GM21367 (cell line): ENCODE measurements at regions not wholly inside any gene's neighbourhood (a gene's known extent, or its start where the extent isn't known, plus 50 kb on each side); places are given as distances from the start of the nearest gene placed in this dataset.
A peak's percentile ranks its signal among the peaks of the same experiment; 100 is the strongest.
"Not testable (repeated sequence)": the region's sequence is repeated elsewhere in the genome, so short reads cannot be mapped to it uniquely, and the experiment has no call there.

Source experiments
- ATAC-seq: cut with Tn5 transposase; IDR thresholded peaks from one replicate; pipeline ENCODE4 v1.9.1; 2021; ENCODE audit not compliant: unreplicated experiment

- no peak for ATAC-seq
Observed at GRCh38 chr13:50154697-50155096, 139.5 kb downstream of the KCNRG start.

DNA sequence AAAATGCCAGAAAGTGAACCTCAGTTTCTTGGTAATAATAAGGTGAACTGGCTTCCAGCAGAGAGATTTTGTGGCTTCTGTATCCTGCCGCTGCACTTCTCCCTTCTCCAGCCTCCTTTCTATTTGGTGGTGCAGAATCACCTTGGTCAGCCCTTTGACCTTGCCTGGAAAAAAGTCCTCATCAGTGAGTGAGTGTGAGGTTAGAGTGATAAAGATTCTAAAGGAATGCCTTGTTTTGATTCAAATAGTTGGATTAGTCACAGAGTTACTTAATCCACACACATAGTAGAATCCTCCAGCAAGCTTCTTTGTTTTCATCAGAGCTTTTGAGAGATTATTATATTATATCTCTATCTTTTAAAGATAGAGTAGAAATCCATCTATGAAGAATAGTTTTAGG is 140.9 kb downstream of the KCNRG start:
- no peak for ATAC-seq

DNA sequence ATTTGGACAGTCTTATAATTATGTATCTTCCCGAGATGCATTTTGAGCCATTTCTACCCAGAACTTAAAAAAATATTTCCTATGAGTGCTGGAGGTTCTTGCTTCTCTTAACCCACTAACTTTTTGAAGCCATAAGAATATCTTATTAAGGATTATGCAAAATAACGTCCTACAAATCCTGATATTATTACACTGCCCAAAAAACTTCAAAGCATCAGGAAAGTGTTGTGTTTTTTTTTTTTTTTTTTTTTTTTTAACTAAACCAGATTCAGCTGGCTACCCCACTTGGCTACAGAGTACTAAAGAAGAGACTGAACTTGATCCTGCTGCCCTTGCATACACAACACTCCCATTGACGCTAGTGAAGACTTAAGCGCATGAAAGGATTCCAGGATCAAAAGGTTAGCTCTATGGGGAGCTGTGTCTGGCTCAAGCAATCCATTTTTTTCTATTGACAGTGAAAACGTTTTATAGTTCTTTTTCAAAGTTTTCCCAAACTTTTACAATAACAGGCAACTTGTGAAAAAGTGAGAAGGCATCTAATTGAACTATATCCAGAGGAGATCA is 141.4 kb downstream of the KCNRG start:
- ATAC-seq = no peak

DNA sequence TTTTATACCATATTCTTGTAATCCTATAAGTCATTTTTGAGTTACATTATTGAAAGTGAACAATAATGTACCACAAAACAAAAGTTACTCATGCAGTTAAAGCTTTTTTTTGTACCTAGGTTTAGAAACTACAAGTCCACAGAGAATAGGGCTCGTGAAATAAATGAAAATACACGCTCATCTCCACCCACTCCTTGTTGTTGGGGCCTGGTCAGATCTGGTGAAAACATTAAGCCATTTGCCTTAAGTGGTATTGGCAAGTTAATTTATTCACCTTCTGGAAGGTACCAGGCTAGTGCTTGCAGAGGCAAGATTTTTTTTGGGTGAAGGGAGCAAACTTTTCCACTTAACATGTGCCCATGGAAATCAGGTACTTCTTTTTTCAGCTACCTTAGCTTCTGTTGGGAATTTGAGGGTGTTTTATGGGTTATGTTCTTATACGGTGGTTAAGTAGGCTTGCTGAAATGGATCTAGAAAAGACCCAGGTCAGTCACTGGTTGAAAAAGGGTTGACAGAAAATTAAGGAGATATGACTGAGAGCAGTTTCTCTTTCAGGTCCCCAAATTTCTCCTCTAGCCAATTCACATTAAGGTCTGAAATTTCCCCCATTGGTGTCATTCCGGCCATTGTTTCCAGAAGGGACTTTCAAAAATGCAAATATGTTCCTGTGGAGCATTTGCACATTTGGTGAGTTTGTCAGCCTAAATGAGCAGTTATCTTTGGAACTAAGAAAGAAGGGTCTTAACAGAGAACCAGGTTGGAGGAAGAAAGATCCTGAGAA is 143.3 kb downstream of the KCNRG start:
- no peak for ATAC-seq

GRCh38 chr13:50159607-50160006 is 144.4 kb downstream of the KCNRG start:
- ATAC-seq = no peak

DNA sequence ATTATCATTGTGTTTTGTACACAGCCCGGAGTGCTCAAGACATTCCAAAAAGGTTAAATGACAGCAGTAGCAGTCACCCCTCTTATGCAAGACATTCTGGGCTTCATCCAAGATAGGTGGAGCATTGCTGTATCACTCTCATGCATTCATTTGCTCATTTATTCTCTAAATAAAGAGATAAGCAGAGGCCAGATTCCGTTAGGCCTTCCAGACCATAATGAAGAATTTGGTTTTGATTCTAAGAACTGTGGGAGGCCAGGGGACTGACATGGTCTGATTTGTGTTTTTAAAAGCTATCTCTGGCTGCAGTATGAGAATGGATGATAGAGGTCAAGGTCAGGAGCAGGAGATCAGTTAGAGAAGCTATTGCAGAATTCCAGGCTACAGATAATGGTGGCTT is 145.8 kb downstream of the KCNRG start:
- ATAC-seq = no peak

- ATAC-seq = no peak
Observed at GRCh38 chr13:50162001-50162400, 146.8 kb downstream of the KCNRG start.

DNA sequence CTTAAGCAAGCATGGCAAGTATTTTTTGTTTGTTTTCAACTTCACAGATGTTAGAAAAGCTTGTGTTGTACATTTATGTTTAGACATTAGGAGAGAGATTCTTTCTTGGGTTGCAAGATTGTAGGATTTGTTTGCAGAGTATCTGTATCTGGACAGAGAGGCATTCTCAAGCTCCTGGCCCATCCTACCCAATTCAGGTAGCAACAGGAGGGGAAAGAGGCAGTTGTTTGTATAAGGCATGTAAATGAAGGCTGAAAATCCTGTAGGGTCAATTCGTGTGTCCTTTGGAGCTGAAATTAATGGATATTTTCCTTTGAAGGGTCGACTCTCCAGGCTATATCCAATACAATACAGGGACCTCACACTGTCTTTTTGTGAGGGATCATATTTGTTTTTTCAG is 147.3 kb downstream of the KCNRG start:
- ATAC-seq = no peak

GRCh38 chr13:50167224-50167947 is 152.1 kb downstream of the KCNRG start:
- ATAC-seq = peak; percentile 67

DNA sequence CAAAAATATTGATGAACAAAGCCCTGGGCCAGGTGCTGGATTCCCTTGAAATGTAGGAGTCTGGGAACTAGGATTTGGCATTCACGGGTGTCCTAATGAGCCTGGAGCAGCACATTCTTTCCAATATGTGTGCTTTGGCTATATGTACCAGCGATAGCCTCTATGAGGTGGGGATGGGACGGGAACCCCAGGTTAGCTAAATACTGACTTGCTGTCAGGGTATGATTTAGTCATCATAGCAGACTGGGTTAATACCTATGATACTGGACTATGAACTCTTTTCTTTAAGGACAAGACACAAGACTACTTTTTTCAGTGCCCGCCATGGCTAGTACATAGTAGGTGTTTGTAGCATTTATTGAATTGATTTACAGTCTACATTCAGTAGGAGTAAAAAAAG is 152.7 kb downstream of the KCNRG start:
- no peak for ATAC-seq

DNA sequence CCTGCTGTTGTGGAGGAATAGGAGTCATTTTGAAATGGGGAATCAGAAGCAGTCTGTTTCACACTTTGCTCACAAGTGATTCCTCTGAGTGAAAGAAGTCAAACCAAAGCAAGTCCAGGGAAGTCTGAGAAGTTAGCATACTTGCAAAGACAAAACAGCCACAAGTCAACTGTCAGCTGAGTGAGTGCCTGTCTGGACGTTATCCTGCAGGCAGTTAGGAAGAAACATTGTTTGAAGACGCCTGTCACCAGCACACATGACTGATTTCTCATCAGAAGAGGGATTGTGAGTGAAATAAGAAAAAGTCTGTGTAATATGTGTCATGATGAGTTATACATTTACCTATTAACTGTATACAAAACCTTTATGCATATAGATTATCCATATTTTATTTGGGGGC is 153.5 kb downstream of the KCNRG start:
- ATAC-seq = no peak

DNA sequence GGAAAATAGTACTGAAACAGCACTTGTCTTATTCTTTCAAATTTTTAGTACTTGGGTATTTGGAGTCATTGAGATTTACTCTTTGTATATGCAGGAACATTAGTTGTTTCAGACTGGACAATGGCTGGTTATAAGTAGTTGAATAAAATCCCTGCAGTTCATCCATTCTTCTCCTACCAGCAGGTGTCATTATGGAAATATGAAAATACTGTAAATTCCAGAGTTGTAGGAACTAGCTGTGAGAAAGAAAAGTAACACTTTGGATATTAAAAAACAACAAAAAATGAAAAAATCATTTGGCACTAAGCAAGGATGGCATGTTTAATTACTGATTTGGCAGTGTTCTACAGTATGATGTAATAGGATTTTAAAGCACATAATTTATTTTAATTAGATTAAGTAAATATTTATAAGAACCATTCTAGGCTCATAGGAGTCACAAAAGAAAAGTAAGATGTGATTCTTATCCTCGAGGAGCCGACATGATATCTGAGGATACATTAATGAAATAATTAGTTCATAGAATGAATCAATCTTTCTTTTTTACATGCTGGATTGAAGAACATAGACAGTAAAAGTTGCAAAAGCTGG is 155.3 kb downstream of the KCNRG start:
- ATAC-seq = no peak

DNA sequence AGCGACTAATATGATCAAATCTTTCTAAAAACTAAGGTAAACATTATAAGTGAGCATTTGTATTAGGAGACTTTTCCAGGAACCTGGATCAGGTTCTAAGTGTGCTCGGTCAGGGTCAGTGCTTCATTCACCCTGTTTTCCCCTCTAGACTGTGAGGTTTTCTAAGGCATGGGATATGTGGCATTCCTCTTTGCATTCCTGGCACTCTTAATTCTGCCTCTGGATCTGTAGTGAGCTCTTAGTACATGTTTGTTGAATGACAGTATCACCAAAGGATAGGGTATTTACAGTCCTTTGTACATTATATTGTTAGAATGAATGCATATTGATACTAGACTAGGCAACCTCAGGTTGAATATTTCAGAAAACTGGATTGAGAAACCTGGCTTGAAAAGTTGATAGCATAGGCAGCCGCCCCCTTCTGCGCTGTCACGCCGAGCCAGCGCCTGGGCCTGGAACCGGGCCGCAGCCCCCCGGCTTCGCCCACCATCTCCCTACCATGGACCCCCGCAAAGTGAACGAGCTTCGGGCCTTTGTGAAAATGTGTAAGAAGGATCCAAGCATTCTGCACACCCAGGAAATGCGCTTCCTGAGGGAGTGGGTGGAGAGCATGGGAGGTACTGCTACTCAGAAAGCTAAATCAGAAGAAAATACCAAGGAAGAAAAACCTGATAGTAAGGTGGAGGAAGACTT is 156.5 kb downstream of the KCNRG start:
- no peak for ATAC-seq

DNA sequence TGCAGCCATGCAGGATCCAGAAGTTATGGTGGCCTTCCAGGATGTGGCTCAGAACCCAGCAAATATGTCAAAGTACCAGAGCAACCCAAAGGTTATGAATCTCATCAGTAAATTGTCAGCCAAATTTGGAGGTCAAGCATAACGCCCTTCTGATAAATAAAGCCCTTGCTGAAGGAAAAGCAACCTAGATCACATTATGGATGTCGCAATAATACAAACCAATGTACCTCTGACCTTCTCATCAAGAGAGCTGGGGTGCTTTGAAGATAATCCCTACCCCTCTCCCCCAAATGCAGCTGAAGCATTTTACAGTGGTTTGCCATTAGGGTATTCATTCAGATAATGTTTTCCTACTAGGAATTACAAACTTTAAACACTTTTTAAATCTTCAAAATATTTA is 157.8 kb downstream of the KCNRG start:
- not testable (repeated sequence) for ATAC-seq

GRCh38 chr13:50174630-50175029 is 159.4 kb downstream of the KCNRG start:
- ATAC-seq = no peak

DNA sequence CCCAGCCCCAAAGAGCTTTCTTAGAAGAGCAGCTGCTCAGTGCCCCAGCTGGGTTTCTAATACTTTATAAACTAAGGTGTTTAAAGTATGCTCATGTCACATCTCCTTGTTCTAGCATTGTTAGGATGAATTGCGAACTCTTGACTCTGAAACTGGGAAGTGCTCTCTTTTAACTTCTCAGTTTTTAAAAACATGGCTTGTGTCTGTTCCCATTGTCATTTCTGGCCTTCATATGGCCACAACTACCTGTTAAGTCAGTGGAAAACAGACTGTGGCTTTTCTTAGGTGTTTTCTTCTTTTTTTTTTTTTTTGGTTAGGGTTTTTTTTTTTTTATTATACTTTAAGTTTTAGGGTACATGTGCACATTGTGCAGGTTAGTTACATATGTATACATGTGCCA is 164.7 kb downstream of the KCNRG start:
- ATAC-seq = no peak

GRCh38 chr13:50185769-50186763 is 170.8 kb downstream of the KCNRG start:
- ATAC-seq = not testable (repeated sequence)

- ATAC-seq = no peak
Observed at GRCh38 chr13:50187352-50188029, 172.2 kb downstream of the KCNRG start.

- no peak for ATAC-seq
Observed at GRCh38 chr13:50188696-50189095, 173.5 kb downstream of the KCNRG start.
